T-helper 2 cell (primary cell): ENCODE measurements at regions not wholly inside any gene's neighbourhood (a gene's known extent, or its start where the extent isn't known, plus 50 kb on each side); places are given as distances from the start of the nearest gene placed in this dataset.
"Not testable (repeated sequence)": the region's sequence is repeated elsewhere in the genome, so short reads cannot be mapped to it uniquely, and the experiment has no call there.

Experiments used
- DNase-seq, 5 experiments: peaks; one replicate each; pipeline versions ENCODE4 v3.0.0 to v3.0.0-alpha.2; 2012 to 2022

DNA sequence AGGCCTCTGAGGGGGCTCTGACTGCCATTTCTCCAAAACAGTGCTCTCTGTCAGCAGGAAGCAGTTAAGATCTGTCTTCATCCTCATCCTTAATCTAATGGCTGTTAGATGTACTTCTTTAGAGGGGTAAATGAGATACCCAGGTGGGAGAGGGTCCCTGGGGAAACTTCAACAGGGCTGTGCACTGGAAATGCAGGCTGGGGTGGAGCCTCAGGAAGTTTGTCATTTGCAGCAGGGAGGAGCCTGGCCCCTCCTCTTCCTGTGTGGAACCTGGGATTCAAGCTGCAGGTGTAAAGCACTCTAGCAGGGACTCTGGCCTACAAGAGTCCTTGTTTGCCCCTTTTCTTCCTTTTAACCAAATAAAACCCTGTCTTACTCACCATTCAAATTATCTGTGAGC is 1173.6 kb downstream of the OTOL1 start:
- DNase-seq, result no peak

DNA sequence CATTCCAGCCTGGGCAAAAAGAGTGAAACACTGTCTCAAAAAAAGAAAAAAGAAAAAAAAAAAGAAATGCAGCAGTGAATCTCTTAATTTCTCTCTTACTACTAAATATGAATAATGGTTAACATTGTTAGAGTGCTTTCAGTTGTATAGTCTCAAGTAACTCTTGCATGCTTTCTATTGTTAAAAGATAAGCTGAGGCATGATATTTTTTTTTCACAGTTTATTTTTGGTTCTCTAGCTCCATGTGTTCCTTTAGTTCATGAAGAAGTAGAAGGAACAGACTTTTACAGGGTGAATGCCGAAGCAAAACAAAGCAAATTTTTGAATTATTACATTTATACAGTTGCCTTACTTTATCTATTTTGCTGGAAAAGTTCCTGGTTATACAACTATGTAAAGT is 1180.9 kb downstream of the OTOL1 start:
- no peak for DNase-seq

DNA sequence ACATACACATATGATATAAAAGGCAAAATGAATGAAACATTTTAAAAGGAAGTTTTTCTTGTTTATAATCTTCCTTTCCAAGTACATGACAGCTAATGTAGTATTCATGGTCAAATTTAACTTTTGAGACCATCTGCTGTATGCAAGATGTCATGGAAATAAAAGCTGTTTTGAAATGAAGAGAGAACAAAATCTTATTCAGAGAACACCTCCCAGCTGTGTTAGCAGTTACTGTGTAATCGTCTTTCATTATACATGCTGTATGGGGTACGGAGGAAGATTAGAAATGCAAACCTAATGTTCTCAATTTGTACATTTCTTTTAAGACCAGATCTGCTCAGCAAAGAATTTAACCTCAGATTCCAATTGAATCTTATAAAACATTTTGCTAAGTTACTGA is 1182.3 kb downstream of the OTOL1 start:
- no peak for DNase-seq

DNA sequence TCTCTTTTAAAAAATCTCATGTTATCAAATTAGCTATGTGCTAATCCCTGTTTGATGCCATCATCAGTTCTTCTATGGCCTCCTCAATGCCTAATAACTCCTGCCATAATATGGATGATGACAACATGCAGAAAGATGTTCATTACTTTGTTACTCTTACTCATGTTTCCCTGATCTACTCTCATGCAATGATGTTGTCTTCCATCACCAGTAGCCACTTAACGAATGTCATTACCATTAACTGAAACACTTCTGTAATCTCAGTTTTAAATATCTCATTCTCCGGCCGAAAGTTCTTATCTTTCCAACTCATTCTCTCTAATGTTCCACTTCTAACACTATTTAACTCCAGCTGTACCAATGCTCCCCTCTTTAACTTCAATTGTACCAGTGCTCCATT is 1187.7 kb downstream of the OTOL1 start:
- DNase-seq, result no peak

DNA sequence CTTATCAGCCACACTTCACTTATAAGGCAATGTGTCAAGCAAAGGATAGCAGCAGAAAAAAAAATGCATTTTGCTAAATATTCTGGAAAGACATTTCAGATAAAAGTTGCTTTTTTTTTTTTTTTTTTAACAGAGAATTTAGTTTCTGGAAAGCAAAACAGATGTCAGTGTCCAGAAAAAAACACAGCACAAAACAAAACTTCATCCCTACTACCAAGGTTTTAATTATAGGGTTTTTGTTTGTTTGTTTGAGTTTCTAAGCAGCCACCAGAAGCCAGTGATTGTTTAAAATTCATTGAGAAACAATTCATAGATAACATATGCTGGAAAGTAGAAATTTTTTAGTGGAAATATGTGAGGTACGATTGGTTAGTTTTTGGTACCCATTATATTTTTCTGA is 1202.7 kb downstream of the OTOL1 start:
- no peak for DNase-seq

DNA sequence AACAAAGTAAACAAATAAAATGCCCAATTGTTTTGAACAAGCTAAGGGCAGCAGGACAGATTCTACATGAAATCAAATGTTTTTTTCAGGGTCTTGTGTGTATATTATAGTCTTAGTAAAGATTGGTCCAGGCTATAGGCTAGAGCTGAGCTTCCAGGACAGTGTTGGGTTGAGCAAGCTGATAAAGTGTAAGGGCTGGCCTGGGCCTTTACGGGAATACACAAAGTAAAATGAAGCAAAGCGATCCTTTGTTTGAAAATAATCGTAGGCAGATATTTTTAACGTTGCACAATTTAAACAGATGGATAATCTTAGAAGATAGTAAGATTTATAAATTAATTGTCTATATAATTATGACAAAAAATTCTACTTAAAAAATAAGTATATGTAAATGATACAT is 1204.6 kb downstream of the OTOL1 start:
- DNase-seq, result no peak

DNA sequence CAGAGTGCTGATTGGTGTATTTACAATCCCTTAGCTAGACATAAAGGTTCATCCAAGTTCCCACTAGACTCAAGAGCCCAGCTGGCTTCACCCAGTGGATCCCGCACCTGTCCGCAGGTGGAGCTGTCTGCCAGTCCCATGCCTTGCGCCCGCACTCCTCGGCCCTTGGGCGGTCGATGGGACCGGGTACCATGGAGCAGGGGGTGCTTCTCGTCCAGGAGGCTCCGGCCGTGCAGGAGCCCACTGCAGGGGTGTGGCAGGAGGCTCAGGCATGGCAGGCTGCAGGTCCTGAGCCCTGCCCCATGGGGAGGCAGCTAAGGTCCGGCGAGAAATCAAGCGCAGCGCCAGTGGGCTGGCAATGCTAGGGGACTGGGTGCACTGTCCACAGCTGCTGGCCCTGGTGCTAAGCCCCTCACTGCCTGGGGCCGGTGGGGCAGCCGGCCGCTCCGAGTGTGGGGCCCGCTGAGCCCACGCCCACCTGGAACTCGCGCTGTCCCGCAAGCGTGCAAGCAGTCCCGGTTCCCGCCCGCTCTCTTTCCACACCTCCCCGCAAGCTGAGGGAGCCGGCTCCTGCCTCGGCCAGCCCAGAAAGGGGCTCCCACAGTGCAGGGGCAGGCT is 1206.3 kb downstream of the OTOL1 start:
- no peak for DNase-seq

DNA sequence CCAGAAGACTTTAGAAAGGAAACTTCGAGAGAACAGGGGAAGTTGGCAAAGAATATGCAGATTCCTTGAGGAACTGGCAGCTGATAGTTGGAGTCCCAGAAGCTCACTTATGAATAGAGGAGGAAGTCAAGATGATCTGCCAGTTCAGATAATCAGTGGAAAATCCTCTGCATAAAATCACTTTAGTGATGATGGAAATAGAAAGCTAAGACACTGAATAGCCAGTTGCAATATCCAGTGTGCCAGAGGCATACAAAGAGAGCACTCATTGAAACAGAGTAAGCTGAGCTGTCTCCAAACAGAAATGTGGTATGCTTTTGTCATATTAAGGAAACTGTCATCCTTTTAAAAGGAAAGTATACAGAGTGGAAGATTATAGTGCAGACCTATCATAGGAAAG is 1207.6 kb downstream of the OTOL1 start:
- DNase-seq, result no peak

DNA sequence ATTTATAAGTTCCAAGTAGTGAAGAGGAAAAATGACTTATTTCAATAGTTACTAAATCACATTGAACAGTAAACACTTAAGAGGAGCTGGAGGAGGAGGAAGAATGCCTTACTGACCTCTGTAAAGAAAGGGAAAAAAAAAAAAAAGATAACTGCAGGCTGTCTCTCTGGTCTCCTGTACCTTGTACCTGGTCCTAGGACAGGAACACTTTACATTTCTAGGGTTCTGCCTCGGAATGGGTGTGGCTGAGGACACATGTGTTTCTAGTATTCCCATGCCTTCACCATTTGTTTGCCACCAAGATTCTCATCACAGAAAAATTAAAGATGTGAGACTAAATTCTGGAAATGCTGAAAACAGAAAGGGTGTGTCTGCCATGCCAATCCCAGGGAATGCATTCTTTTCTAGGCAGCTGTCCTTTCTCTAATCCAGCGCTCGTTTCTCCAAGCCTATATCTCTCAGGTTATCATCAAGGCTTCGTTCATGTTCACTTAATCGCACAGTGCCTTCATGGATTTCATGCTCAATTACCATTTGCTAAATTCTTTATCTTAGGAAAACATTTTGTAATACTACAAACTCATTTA is 1208.3 kb downstream of the OTOL1 start:
- no peak for DNase-seq

DNA sequence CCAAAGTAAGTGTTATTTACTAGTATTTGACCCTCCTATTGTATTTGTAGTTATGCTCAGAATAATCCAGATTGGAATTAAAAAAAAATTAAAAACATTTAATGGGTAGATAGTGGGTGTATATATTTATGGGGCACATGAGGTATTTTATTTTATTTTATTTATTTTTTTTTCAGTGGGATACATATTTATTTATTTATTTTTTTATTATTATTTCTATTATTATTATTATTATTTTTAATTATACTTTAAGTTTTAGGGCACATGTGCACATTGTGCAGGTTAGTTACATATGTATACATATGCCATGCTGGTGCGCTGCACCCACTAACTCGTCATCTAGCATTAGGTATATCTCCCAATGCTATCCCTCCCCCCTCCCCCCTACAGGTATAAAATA is 1211.8 kb downstream of the OTOL1 start:
- DNase-seq, result not testable (repeated sequence)

DNA sequence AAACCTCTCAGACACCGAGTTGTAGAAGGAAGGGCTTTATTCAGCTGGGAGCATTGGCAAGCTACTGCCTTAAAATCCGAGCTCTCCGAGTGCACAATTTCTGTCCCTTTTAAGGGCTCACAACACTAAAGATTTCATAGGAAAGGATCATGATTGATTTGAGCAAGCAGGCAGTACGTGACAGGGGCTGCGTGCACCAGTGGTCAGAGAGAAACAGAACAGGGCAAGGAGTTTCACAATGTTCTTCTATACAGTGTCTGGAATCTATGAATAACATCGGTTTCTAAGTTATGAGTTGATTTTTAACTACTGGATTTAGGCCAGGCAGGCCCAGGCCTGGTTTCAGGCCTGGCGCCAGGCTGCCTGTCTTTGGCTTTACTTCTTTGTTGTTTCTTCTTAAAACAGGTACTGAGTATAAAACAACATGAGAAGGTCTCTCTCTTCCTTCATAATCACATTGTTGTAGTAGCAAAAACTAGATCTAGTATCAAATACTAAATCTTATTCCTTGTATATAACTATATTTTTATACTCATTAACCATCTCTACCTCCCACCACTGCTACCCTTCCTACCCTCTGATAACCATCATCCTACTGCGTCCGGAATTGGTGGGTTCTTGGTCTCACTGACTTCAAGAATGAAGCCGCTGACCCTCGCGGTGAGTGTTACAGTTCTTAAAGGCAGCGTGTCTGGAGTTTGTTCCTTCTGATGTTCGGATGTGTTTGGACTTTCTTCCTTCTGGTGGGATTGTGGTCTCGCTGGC is 1212.5 kb downstream of the OTOL1 start:
- not testable (repeated sequence) for DNase-seq

DNA sequence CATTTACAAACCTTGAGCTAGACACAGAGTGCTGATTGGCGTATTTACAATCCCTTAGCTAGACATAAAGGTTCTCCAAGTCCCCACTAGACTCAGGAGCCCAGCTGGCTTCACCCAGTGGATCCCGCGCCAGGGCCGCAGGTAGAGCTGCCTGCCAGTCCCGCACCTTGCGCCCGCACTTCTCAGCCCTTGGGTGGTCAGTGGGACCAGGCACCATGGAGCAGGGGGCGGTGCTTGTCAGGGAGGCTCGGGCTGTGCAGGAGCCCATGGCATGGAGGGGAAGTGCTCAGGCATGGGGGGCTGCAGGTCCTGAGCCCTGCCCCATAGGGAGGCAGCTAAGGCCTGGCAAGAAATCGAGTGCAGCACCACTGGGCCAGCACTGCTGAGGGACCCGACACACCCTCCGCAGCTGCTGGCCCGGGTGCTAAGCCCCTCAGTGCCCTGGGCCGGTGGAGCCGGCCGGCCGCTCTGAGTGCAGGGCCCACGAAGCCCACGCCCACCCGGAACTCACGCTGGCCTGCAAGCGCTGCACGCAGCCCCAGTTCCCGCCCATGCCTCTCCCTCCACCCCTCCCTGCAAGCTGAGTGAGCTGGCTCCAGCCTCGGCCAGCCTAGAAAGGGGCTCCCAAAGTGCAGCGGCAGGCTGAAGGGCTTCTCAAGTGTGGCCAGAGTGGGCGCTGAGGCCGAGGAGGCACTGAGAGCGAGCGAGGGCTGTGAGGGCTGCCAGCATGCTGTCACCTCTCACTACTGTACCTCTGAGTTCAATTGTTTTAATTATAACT is 1213.9 kb downstream of the OTOL1 start:
- DNase-seq, result no peak

DNA sequence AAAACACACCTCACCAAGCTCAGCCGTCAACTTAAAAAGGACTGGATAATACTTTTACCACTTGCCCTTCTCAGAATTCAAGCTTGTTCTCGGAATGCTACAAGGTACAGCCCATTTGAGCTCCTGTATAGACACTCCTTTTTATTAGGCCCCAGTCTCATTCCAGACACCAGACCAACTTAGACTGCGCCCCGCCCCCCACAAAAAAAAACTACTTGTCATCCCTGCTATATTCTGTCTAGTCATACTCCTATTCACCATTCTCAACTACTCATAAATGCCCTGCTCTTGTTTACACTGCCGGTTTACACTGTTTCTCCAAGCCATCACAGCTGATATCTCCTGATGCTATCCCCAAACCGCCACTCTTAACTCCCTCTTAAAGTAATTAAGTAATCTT is 1220.5 kb downstream of the OTOL1 start:
- not testable (repeated sequence) for DNase-seq

DNA sequence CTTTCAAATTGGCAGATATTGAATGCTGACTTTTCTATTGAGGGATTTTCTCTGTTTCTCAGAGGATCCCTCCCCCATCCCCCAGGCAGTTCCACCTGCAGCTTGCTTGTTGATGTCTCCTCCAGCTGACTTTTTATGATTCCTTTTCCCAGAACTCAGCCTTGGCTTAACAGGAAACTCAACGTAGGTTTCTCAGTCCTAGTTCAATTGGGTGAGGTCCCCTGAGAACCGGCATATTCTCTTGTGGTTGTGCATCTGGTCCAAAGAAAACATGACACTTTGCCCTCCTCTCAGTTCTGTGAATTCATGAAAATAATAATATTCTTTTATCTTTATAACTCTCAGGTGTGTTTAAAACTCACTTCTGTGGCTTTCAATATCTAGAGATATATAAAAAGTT is 1222.1 kb downstream of the OTOL1 start:
- DNase-seq, result no peak

DNA sequence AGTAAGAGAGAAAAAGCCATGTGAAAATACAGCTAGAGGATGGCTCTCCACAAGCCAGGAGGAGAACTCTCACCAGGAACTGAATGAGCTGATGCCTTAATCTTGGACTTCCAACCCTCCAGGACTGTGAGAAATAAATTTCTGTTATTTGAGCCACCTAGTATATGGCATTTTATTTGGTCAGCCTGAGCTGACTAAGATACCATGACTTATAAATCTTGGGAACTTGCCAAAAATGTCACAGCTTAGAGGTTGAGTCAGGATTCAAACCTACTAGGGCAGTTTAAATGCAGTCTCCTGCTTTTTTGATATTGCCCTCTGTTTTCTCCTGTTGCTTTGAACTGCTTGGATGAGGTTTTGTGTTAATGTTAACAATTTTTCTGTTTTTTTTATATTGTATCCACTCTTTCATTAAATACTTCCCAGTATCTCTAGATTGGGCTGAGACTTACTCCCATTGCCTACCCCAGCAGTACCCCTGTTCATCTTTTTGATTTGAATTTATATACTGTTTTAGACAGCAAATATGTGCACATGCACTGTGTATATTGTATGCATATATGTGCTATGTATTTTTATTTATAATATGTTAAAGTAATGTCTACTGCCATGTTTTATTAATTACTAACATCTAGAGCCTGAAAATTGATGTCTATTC is 1223.2 kb downstream of the OTOL1 start:
- DNase-seq, result no peak

DNA sequence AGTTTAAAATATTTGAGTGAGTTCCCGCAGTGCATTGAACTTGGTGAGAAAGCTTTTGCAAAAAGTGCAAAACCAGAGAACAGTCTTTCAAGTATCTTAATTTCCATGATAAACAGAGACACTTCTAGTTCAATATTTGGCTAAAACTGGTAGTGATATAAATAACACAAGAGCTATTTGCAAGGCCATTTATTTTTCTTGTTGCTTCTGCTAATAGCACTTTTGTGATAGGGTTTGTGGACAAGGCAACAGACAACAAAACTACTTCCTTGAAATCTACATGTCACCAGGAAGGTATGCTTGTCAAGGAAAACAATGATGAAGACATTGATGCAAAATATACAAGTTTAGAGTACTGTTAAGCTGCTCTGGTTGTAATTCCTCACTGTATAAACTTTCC is 1225.1 kb downstream of the OTOL1 start:
- DNase-seq, result no peak

DNA sequence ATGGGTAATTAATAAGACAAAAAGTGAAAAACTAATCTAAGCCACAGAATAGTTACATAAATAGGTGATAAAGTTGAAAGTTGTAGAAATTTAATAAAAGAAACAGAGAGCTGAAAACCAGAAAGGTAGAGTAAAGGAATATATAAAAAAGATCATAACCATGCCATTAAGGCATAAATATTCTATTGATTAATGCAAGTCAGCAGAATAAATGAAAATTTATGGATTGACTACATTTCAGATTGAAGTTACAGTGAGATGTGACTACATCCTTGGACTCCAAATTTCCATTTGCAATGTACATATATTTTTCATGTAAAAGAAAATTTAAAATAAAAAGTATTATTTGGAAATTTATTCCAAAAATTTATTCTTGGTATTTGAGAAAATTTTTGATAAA is 1225.7 kb downstream of the OTOL1 start:
- no peak for DNase-seq

DNA sequence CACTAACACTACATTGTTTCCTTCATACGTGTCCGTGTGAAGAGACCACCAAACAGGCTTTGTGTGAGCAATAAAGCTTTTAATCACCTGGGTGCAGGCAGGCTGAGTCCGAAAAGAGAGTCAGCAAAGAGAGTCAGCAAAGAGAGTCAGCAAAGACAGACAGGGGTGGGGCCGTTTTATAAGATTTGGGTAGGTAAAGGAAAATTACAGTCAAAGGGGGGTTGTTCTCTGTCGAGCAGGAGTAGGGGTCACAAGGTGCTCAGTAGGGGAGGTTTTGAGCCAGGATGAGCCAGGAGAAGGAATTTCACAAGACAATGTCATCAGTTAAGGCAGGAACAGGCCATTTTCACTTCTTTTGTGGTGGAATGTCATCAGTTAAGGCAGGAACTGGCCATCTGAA is 1226.2 kb downstream of the OTOL1 start:
- not testable (repeated sequence) for DNase-seq

DNA sequence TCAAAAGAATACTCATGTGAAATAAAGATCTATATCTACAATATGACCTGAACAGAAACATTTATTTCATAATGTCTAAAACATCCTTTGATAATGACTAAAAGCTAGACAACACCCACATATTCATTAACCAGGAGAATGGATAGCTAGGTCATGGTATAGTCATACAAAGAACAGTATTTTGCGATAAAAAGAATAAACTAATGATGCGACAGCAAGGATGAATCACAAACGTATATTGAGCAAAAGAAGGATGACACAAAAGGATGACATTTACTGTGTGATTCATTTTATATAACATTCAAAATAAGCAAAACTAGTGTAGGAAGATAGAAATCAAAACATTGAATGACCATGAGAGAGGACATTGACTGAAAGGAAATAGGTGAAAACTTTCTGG is 1233.1 kb downstream of the OTOL1 start:
- no peak for DNase-seq

DNA sequence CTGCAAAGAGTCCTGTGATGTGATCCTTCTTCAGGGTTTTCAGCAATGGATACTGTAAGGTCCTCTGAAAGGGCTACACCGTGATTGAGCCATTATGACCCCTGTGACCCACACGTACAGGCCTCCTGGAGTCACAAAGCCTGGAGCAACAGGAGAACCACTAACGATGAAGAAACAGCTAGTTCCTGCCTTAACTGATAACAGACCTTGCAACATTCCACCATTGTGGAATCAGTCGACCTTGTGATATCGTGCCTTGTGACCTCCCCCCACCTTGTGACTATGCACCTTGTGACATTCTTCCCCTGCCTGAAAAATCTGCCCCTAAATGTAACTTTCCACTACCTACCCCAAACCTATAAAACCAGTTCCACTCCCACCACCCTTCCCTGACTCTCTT is 1235.4 kb downstream of the OTOL1 start:
- not testable (repeated sequence) for DNase-seq

DNA sequence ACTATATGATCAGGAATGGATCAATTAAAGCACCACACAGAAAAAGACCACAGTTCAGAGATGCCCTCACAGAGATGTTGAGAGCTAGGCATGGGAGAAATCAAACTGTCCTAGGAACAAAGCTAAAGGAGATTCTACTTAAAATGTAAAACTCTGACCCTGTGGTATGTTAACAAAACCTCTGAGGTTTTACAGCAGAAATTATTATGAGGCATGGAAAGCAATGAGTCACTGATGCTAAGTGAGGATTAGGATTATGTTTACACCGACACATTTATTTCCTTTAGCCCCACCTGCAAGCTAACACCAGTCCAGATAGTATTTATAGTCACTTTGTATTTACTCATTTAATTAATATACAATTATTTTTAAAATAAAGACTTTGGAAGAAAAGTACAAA is 1242.2 kb downstream of the OTOL1 start:
- DNase-seq, result no peak

DNA sequence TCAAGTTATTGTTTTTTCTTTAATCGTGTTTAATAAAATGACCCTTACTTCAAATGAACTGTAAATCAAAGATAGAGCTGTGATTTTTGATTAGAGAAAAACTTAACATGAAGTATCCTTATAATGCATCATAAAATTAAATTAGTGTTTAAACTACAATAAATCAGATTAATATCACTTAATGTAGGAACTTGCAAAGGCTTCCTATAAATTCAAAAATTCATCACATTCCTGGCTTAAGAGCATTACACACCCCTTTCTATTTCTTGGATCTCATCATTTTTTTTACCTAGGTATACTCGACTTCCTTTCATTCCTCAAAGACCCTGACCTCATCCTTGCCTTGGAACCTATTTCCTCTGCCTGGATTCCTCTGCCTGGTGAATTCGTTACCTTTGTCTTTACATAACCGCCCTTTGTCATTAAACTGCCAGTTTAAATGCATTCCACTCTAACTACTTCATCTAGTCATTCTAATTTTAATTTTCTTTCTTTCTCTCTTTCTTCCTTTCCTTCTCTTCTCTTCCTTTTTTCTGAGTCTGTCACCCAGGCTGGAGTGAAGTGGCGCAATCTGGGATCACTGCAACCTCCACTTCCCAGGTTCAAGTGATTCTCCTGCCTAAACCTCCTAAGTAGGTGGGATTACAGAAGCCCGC is 1244.5 kb downstream of the OTOL1 start:
- DNase-seq, result no peak
